Naive thymus-derived CD4-positive, alpha-beta T cell (primary cell): ENCODE measurements at regions not wholly inside any gene's neighbourhood (a gene's known extent, or its start where the extent isn't known, plus 50 kb on each side); places are given as distances from the start of the nearest gene placed in this dataset.

Experiments
- ATAC-seq: fragments of 150-1000 bp; cut with Tn5 transposase; 2 replicates; pipeline ENCODE4 v1.10.0; 2021; ENCODE audit warnings: mild to moderate bottlenecking, moderate library complexity
- CTCF ChIA-PET: fragments of 350-600 bp; sonication (Branson Sonifier 250); formaldehyde crosslinking; loops from one replicate; lab custom pipeline; 2021; ENCODE audit warnings: antibody characterized with exemption; lab: Charles Lee
- POLR2A ChIA-PET: fragments of 350-600 bp; sonication (Branson Sonifier 250); formaldehyde crosslinking; loops from one replicate; lab custom pipeline; 2021; ENCODE audit warnings: antibody characterized with exemption, inconsistent platforms; lab: Charles Lee
- DNase-seq, 9 donors: peaks; one replicate each; pipeline versions ENCODE4 v3.0.0 to v3.0.0-alpha.2; 2020 to 2022; ENCODE audit warnings: mixed read lengths in 1 of 9
- H3K27ac ChIP-seq: one replicate; pipeline ENCODE4 v1.7.0; 2013; ENCODE audit warnings: mild to moderate bottlenecking, low read depth, low read length, moderate library complexity
- H3K27me3 ChIP-seq, 2 donors: one replicate each; pipeline ENCODE4 v1.7.0; 2013; ENCODE audit warnings: low read length in 2 of 2, mild to moderate bottlenecking in 2 of 2, moderate library complexity in 2 of 2; ENCODE audit not compliant: control insufficient read depth in 2 of 2, insufficient read depth in 2 of 2
- H3K36me3 ChIP-seq, 3 experiments: 1 replicate in 2 of 3; 2 replicates in 1 of 3; pipeline ENCODE4 v1.7.0; 2013; ENCODE audit warnings: low read length in 3 of 3, mild to moderate bottlenecking in 3 of 3, moderate library complexity in 1 of 3; ENCODE audit not compliant: insufficient read depth in 3 of 3, control insufficient read depth in 2 of 3
- H3K4me1 ChIP-seq, 2 donors: one replicate each; pipeline ENCODE4 v1.7.0; 2013; ENCODE audit warnings: low read length in 2 of 2, mild to moderate bottlenecking in 2 of 2, moderate library complexity in 1 of 2; ENCODE audit not compliant: control insufficient read depth in 2 of 2, insufficient read depth in 2 of 2
- H3K4me3 ChIP-seq: 2 replicates; pipeline ENCODE4 v1.7.0; 2013; ENCODE audit warnings: mild to moderate bottlenecking, low read length
- H3K9me3 ChIP-seq, 3 experiments: 1 replicate in 2 of 3; 2 replicates in 1 of 3; pipeline ENCODE4 v1.7.0; 2013; ENCODE audit warnings: low read length in 3 of 3; ENCODE audit not compliant: control insufficient read depth in 2 of 3
- H3K27ac Mint-ChIP-seq, 9 donors: one replicate each; pipeline ENCODE4 v1.8.0; 2020 to 2022; ENCODE audit warnings: mixed read lengths in 9 of 9, mild to moderate bottlenecking in 8 of 9, moderate library complexity in 5 of 9, inconsistent platforms in 2 of 9
- H3K27me3 Mint-ChIP-seq, 5 donors: one replicate each; pipeline ENCODE4 v1.8.0; 2021 to 2022; ENCODE audit warnings: mixed read lengths in 5 of 5, mild to moderate bottlenecking in 1 of 5
- H3K36me3 Mint-ChIP-seq, 5 donors: one replicate each; pipeline ENCODE4 v1.8.0; 2020 to 2022; ENCODE audit warnings: mixed read lengths in 5 of 5, mild to moderate bottlenecking in 3 of 5, inconsistent platforms in 1 of 5
- H3K4me1 Mint-ChIP-seq, 7 donors: one replicate each; pipeline ENCODE4 v1.8.0; 2020 to 2022; ENCODE audit warnings: mixed read lengths in 7 of 7, mild to moderate bottlenecking in 3 of 7, inconsistent platforms in 1 of 7
- H3K4me3 Mint-ChIP-seq, 10 donors: one replicate each; pipeline ENCODE4 v1.8.0; 2020 to 2022; ENCODE audit warnings: mild to moderate bottlenecking in 10 of 10, mixed read lengths in 10 of 10, moderate library complexity in 6 of 10, inconsistent platforms in 2 of 10
- H3K9me3 Mint-ChIP-seq, 11 donors: one replicate each; pipeline ENCODE4 v1.8.0; 2020 to 2022; ENCODE audit warnings: mixed read lengths in 11 of 11, mild to moderate bottlenecking in 4 of 11, inconsistent platforms in 1 of 11, moderate library complexity in 1 of 11
- intact Hi-C, 2 donors: fragments of 100-400 bp; cut with micrococcal nuclease; formaldehyde crosslinking; loops; one replicate each; pipeline ENCODE4 v1.15.1; 2023

GRCh38 chr4:32025851-32026459 lies 1305.8 kb downstream of the PCDH7 start:
- intact Hi-C loops = no loop called here
- POLR2A ChIA-PET = no interaction called here
- no peak for ATAC-seq
- H3K4me3 ChIP-seq = no peak overlapping the region
- H3K27ac ChIP-seq = no peak overlapping the region
- CTCF ChIA-PET = no interaction called here
- H3K9me3 ChIP-seq = no peaks in the 10 kb centered on the region
- no peak for DNase-seq
- H3K4me1 Mint-ChIP-seq = no peaks in the 10 kb centered on the region
- no peaks in the 10 kb centered on the region for H3K36me3 Mint-ChIP-seq
- no peaks in the 10 kb centered on the region for H3K4me1 ChIP-seq
- H3K27me3 Mint-ChIP-seq = no peaks in the 10 kb centered on the region
- no peak overlapping the region for H3K4me3 Mint-ChIP-seq
- H3K27me3 ChIP-seq = no peaks in the 10 kb centered on the region
- H3K36me3 ChIP-seq = no peaks in the 10 kb centered on the region
- peaks cover 0 to 32% (median 8%) of the 10 kb centered on the region in 11 donors for H3K9me3 Mint-ChIP-seq
- H3K27ac Mint-ChIP-seq = no peak overlapping the region

DNA sequence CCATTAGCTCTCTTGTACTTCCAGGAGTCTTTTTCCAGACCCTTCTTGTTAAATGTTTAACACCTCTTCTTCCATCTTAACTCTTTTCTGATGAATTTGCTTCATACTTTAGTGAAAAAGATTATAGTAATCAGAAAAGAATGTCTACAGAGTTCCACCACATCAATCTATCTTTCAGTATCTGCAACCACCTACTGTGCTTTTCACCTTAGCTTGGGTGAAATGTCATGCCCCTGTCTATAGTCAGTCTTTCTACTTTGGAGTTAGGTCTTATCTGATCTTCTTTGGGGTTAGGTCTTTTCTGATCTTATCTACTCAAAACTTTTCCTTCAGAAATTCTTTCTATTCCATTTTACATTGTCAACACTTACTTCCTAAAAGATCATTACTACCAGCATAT lies 1310.2 kb downstream of the PCDH7 start:
- Mint-ChIP-seq H3K27me3 (no peaks in the 10 kb centered on the region), H3K36me3 (no peaks in the 10 kb centered on the region), H3K27ac (no peak overlapping the region), H3K4me1 (no peaks in the 10 kb centered on the region), H3K9me3 (peaks cover 0 to 23% (median 3%) of the 10 kb centered on the region in 11 donors), H3K4me3 (no peak overlapping the region)
- intact Hi-C loops = no loop called here
- ChIA-PET CTCF (interaction anchor here (0.6 kb wide), 1 partner anchor 27 kb away, joined by 3 read pairs; no protein-coding TSS in a partner anchor), POLR2A (no interaction called here)
- H3K27ac ChIP-seq = no peak overlapping the region
- no peaks in the 10 kb centered on the region for H3K9me3 ChIP-seq
- DNase-seq = no peak
- no peak for ATAC-seq
- H3K27me3 ChIP-seq = no peaks in the 10 kb centered on the region
- H3K36me3 ChIP-seq = no peaks in the 10 kb centered on the region
- H3K4me3 ChIP-seq = no peak overlapping the region
- H3K4me1 ChIP-seq = no peaks in the 10 kb centered on the region

- no peaks in the 10 kb centered on the region for H3K4me1 Mint-ChIP-seq
Measured at GRCh38 chr4:32031026-32031425, 1310.9 kb downstream of the PCDH7 start.

DNA sequence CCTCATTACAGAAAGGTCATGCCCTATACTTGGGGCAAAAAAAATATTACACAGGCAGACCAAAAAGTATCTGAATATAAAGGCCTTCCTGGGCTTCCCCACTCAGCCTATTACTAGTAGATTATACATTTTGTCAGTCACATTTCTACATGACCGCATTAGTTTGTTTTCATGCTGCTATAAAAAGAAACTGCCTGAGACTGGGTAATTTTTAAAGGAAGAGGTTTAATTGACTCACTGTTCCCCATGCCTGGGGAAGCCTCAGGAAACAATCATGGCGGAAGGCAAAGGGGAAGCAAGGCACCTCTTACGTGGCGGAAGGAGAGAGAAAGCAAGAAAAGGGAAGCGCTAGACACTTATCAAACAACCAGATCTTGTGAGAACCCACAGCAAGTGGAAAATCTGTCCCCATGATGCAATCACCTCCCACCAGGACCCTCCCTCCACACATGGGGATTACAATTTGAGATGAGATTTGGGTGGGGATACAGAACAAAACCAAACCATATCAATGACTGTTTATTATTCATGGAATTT lies 1312.0 kb downstream of the PCDH7 start:
- Histone ChIP-seq H3K27me3 (no peaks in the 10 kb centered on the region), H3K27ac (no peak overlapping the region), H3K4me1 (no peaks in the 10 kb centered on the region), H3K9me3 (no peaks in the 10 kb centered on the region), H3K4me3 (no peak overlapping the region), H3K36me3 (no peaks in the 10 kb centered on the region)
- Mint-ChIP-seq H3K4me3 (no peak overlapping the region), H3K27me3 (no peaks in the 10 kb centered on the region), H3K4me1 (no peaks in the 10 kb centered on the region), H3K36me3 (no peaks in the 10 kb centered on the region), H3K27ac (no peak overlapping the region), H3K9me3 (peaks cover 0 to 22% (median 3%) of the 10 kb centered on the region in 11 donors)
- ChIA-PET POLR2A (no interaction called here), CTCF (no interaction called here)
- ATAC-seq (no peak), DNase-seq (no peak)
- intact Hi-C loops = no loop called here

More at GRCh38 chr4:32031026-32031425, 1310.9 kb downstream of the PCDH7 start:
- ATAC-seq (no peak), DNase-seq (no peak)
- H3K4me3 Mint-ChIP-seq = no peak overlapping the region
- no peaks in the 10 kb centered on the region for H3K36me3 Mint-ChIP-seq
- Histone ChIP-seq H3K27ac (no peak overlapping the region), H3K4me1 (no peaks in the 10 kb centered on the region), H3K9me3 (no peaks in the 10 kb centered on the region), H3K4me3 (no peak overlapping the region), H3K36me3 (no peaks in the 10 kb centered on the region), H3K27me3 (no peaks in the 10 kb centered on the region)
- H3K27me3 Mint-ChIP-seq = no peaks in the 10 kb centered on the region
- intact Hi-C loops = no loop called here
- H3K9me3 Mint-ChIP-seq = peaks cover 0 to 17% (median 3%) of the 10 kb centered on the region in 11 donors
- no peak overlapping the region for H3K27ac Mint-ChIP-seq
- CTCF ChIA-PET = no interaction called here
- POLR2A ChIA-PET = no interaction called here

DNA sequence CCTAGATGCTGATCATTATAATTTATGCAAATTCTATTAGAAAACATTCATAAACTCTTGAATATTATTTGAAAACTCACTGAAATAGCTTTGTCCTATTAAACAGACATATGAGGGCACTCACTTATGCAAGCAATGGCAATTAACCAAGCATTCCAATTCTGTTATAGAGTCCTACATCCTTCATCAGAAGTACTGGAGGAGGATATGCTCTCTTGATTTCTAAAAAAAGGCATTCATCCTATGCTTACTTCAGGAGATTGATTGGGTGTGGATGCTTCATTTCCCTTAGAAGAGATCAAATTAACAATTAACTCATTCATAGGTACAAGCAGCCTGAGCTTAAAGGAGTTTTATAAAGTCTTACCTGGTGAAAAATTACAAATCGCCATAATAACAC lies 1317.2 kb downstream of the PCDH7 start:
- Histone ChIP-seq H3K4me3 (no peak overlapping the region), H3K27me3 (no peaks in the 10 kb centered on the region), H3K36me3 (no peaks in the 10 kb centered on the region), H3K9me3 (no peaks in the 10 kb centered on the region), H3K4me1 (no peaks in the 10 kb centered on the region), H3K27ac (no peak overlapping the region)
- ChIA-PET CTCF (no interaction called here), POLR2A (interaction anchor here (0.6 kb wide), 1 partner anchor 8 kb away, joined by 3 read pairs; no protein-coding TSS in a partner anchor)
- peaks cover 0 to 22% (median 3%) of the 10 kb centered on the region in 11 donors for H3K9me3 Mint-ChIP-seq
- no peak overlapping the region for H3K4me3 Mint-ChIP-seq
- H3K36me3 Mint-ChIP-seq = no peaks in the 10 kb centered on the region
- DNase-seq (no peak), ATAC-seq (no peak)
- no peak overlapping the region for H3K27ac Mint-ChIP-seq
- no peaks in the 10 kb centered on the region for H3K4me1 Mint-ChIP-seq
- H3K27me3 Mint-ChIP-seq = no peaks in the 10 kb centered on the region
- intact Hi-C loops = no loop called here

GRCh38 chr4:32042486-32043247 lies 1322.5 kb downstream of the PCDH7 start:
- H3K9me3 Mint-ChIP-seq = peaks cover 0 to 31% (median 4%) of the 10 kb centered on the region in 11 donors
- POLR2A ChIA-PET = no interaction called here

More at GRCh38 chr4:32042486-32043247, 1322.5 kb downstream of the PCDH7 start:
- H3K4me3 ChIP-seq = no peak overlapping the region
- H3K27ac Mint-ChIP-seq = no peak overlapping the region
- H3K36me3 ChIP-seq = no peaks in the 10 kb centered on the region
- no peaks in the 10 kb centered on the region for H3K9me3 ChIP-seq
- no peaks in the 10 kb centered on the region for H3K27me3 Mint-ChIP-seq
- H3K4me3 Mint-ChIP-seq = no peak overlapping the region
- no peak for ATAC-seq
- intact Hi-C loops = no loop called here
- CTCF ChIA-PET = no interaction called here
- no peak for DNase-seq
- no peaks in the 10 kb centered on the region for H3K36me3 Mint-ChIP-seq
- H3K27ac ChIP-seq = no peak overlapping the region
- H3K4me1 Mint-ChIP-seq = no peaks in the 10 kb centered on the region
- H3K27me3 ChIP-seq = no peaks in the 10 kb centered on the region
- no peaks in the 10 kb centered on the region for H3K4me1 ChIP-seq
